Ishikawa (cell line): ENCODE measurements at regions not wholly inside any gene's neighbourhood (a gene's known extent, or its start where the extent isn't known, plus 50 kb on each side); places are given as distances from the start of the nearest gene placed in this dataset.

Source experiments
- CEBPB ChIP-seq: IDR thresholded peaks from 2 replicates; pipeline ENCODE4 v1.6.1; 2012
- CREB1 ChIP-seq: IDR thresholded peaks from 2 replicates; pipeline ENCODE4 v1.6.1; 2012; ENCODE audit warnings: low read depth
- EGR1 ChIP-seq: IDR thresholded peaks from 2 replicates; pipeline ENCODE4 v1.6.1; 2012
- EP300 ChIP-seq: IDR thresholded peaks from 2 replicates; pipeline ENCODE4 v1.6.1; 2012; ENCODE audit warnings: borderline replicate concordance
- FOXM1 ChIP-seq: IDR thresholded peaks from 2 replicates; pipeline ENCODE4 v1.6.1; 2012; ENCODE audit warnings: low read depth, borderline replicate concordance
- MAX ChIP-seq: IDR thresholded peaks from 2 replicates; pipeline ENCODE4 v1.6.1; 2012
- NFIC ChIP-seq: IDR thresholded peaks from 2 replicates; pipeline ENCODE4 v1.6.1; 2012
- RAD21 ChIP-seq: IDR thresholded peaks from 2 replicates; pipeline ENCODE4 v1.6.1; 2012; ENCODE audit warnings: low read depth
- REST ChIP-seq: IDR thresholded peaks from 2 replicates; pipeline ENCODE4 v1.6.1; 2012; ENCODE audit warnings: low read depth, mild to moderate bottlenecking
- TAF1 ChIP-seq: IDR thresholded peaks from 2 replicates; pipeline ENCODE4 v1.6.1; 2012; ENCODE audit warnings: low read depth, mild to moderate bottlenecking
- TCF12 ChIP-seq: IDR thresholded peaks from 2 replicates; pipeline ENCODE4 v1.6.1; 2012; ENCODE audit warnings: low read depth
- TEAD4 ChIP-seq: IDR thresholded peaks from 2 replicates; pipeline ENCODE4 v1.6.1; 2012
- USF1 ChIP-seq: IDR thresholded peaks from 2 replicates; pipeline ENCODE4 v1.6.1; 2012
- YY1 ChIP-seq: IDR thresholded peaks from 2 replicates; pipeline ENCODE4 v1.6.1; 2012; ENCODE audit warnings: low read depth
- ZBTB7A ChIP-seq: IDR thresholded peaks from 2 replicates; pipeline ENCODE4 v1.6.1; 2012; ENCODE audit warnings: low read depth

- TF ChIP-seq REST (no peak), USF1 (no peak), FOXM1 (no peak), TEAD4 (no peak), EGR1 (no peak), CEBPB (no peak), YY1 (no peak), RAD21 (no peak), CREB1 (no peak), TCF12 (no peak), EP300 (no peak), NFIC (no peak), MAX (no peak), ZBTB7A (no peak), TAF1 (no peak)
Measured at GRCh38 chr3:68468695-68469375, 463.5 kb downstream of the TAFA4 start.

GRCh38 chr3:68467465-68467864 is 464.9 kb downstream of the TAFA4 start:
- TF ChIP-seq EP300 (no peak), TAF1 (no peak), CREB1 (no peak), USF1 (no peak), ZBTB7A (no peak), EGR1 (no peak), REST (no peak), CEBPB (no peak), RAD21 (no peak), FOXM1 (no peak), MAX (no peak), TCF12 (no peak), TEAD4 (no peak), NFIC (no peak), YY1 (no peak)

- no peak for TF ChIP-seq REST
- TF ChIP-seq TEAD4 = no peak
- TF ChIP-seq CEBPB = no peak
- TF ChIP-seq EGR1 = no peak
- no peak for TF ChIP-seq FOXM1
- TF ChIP-seq TCF12 = no peak
- TF ChIP-seq MAX = no peak
- no peak for TF ChIP-seq YY1
- TF ChIP-seq ZBTB7A = no peak
- no peak for TF ChIP-seq TAF1
- no peak for TF ChIP-seq RAD21
- no peak for TF ChIP-seq NFIC
- TF ChIP-seq EP300 = no peak
- no peak for TF ChIP-seq CREB1
- TF ChIP-seq USF1 = no peak
Measured at GRCh38 chr3:68458581-68458980, 473.8 kb downstream of the TAFA4 start.
